SU-DHL-6 (cell line): ENCODE measurements at regions not wholly inside any gene's neighbourhood (a gene's known extent, or its start where the extent isn't known, plus 50 kb on each side); places are given as distances from the start of the nearest gene placed in this dataset.
A peak's percentile ranks its signal among the peaks of the same experiment; 100 is the strongest.

Experiments used
- H2AFZ ChIP-seq: fragments of 200-600 bp; sonication (generic); 2 replicates; pipeline ENCODE4 v1.6.1; 2014; ENCODE audit warnings: low read depth, mild to moderate bottlenecking, moderate library complexity, mixed read lengths, antibody characterized with exemption, low read length; ENCODE audit not compliant: severe bottlenecking
- H3F3A ChIP-seq: fragments of 200-600 bp; shearing (Covaris generic); 2 replicates; pipeline ENCODE4 v1.6.0; 2016; ENCODE audit warnings: antibody characterized with exemption, mild to moderate bottlenecking; ENCODE audit not compliant: insufficient read depth
- H3K27ac ChIP-seq: fragments of 200-600 bp; sonication (generic); 2 replicates; pipeline ENCODE4 v1.5.1; 2016; ENCODE audit warnings: low read depth, mild to moderate bottlenecking, low read length, moderate library complexity, mixed read lengths
- H3K27me3 ChIP-seq: fragments of 200-600 bp; sonication (generic), shearing (Covaris generic); 2 replicates; pipeline ENCODE4 v1.6.0; 2014; ENCODE audit warnings: mild to moderate bottlenecking, low read length
- H3K36me3 ChIP-seq: fragments of 200-600 bp; sonication (generic); 2 replicates; pipeline ENCODE4 v1.6.1; 2014; ENCODE audit warnings: mild to moderate bottlenecking, low read length, mixed read lengths
- H3K4me2 ChIP-seq: fragments of 300-600, 200-600 bp; shearing (Covaris generic), sonication (generic); 2 replicates; pipeline ENCODE4 v1.6.0; 2014; ENCODE audit warnings: low read length, low read depth, mild to moderate bottlenecking; ENCODE audit not compliant: poor library complexity, severe bottlenecking
- H3K4me3 ChIP-seq: fragments of 200-600 bp; sonication (generic); 2 replicates; pipeline ENCODE4 v1.5.1; 2014; ENCODE audit warnings: antibody characterized with exemption, low read length, mild to moderate bottlenecking, mixed read lengths; ENCODE audit not compliant: insufficient read depth, poor library complexity, severe bottlenecking
- H3K79me2 ChIP-seq: fragments of 200-600 bp; sonication (generic); 2 replicates; pipeline ENCODE4 v1.6.1; 2014; ENCODE audit warnings: mild to moderate bottlenecking, low read length, moderate library complexity; ENCODE audit not compliant: insufficient read depth
- H3K9ac ChIP-seq: fragments of 200-600 bp; sonication (generic); 2 replicates; pipeline ENCODE4 v1.7.0; 2014; ENCODE audit warnings: mild to moderate bottlenecking, low read length
- H3K9me2 ChIP-seq: fragments of 200-600 bp; sonication (generic); replicated peaks from 2 replicates; pipeline ENCODE4 v1.6.1; 2014; ENCODE audit warnings: low read length; ENCODE audit not compliant: insufficient read depth
- H3K9me3 ChIP-seq: fragments of 200-600 bp; sonication (generic); 2 replicates; pipeline ENCODE4 v1.6.1; 2014; ENCODE audit warnings: low read length, mixed read lengths; ENCODE audit not compliant: insufficient read depth
- H4K20me1 ChIP-seq: fragments of 200-600 bp; sonication (generic); 2 replicates; pipeline ENCODE4 v1.6.1; 2014; ENCODE audit warnings: low read depth, mild to moderate bottlenecking, antibody characterized with exemption, low read length, moderate library complexity, mixed read lengths
- EZH2phosphoT487 ChIP-seq: fragments of 200-600 bp; sonication (generic), shearing (Covaris generic); conservative IDR thresholded peaks from 2 replicates; pipeline ENCODE4 v1.6.1; 2018; ENCODE audit warnings: mild to moderate bottlenecking, antibody characterized with exemption, low read length, moderate library complexity, mixed read lengths
- TF ChIP-seq, protein P1 (sequence below): fragments of 200-600 bp; sonication (generic); IDR thresholded peaks from one replicate; pipeline ENCODE4 v1.5.1; 2017; ENCODE audit warnings: antibody characterized with exemption, mild to moderate bottlenecking, low read length, moderate library complexity; ENCODE audit not compliant: insufficient read depth, poor library complexity, severe bottlenecking

- H3K9me3 ChIP-seq: no peaks in the 10 kb centered on the region
- H3K9ac ChIP-seq: peak overlapping the region; percentile 83
- H4K20me1 ChIP-seq: no peaks in the 10 kb centered on the region
- H3K9me2 ChIP-seq: no peaks in the 10 kb centered on the region
- peak overlapping the region; percentile 61 for H2AFZ ChIP-seq
- peak overlapping the region; percentile 95 for H3K27ac ChIP-seq
- no peaks in the 10 kb centered on the region for H3K36me3 ChIP-seq
- peaks cover 42% of the 10 kb centered on the region for H3F3A ChIP-seq
- no peaks in the 10 kb centered on the region for H3K27me3 ChIP-seq
- TF ChIP-seq, protein P1, sequence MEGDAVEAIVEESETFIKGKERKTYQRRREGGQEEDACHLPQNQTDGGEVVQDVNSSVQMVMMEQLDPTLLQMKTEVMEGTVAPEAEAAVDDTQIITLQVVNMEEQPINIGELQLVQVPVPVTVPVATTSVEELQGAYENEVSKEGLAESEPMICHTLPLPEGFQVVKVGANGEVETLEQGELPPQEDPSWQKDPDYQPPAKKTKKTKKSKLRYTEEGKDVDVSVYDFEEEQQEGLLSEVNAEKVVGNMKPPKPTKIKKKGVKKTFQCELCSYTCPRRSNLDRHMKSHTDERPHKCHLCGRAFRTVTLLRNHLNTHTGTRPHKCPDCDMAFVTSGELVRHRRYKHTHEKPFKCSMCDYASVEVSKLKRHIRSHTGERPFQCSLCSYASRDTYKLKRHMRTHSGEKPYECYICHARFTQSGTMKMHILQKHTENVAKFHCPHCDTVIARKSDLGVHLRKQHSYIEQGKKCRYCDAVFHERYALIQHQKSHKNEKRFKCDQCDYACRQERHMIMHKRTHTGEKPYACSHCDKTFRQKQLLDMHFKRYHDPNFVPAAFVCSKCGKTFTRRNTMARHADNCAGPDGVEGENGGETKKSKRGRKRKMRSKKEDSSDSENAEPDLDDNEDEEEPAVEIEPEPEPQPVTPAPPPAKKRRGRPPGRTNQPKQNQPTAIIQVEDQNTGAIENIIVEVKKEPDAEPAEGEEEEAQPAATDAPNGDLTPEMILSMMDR: no peak
- no peak for TF ChIP-seq EZH2phosphoT487
- H3K79me2 ChIP-seq: no peaks in the 10 kb centered on the region
- H3K4me3 ChIP-seq: peak overlapping the region; percentile 58
- peak overlapping the region; percentile 96 for H3K4me2 ChIP-seq
Observed at GRCh38 chr14:50001151-50001998, 108.5 kb downstream of the ARF6 start.

DNA sequence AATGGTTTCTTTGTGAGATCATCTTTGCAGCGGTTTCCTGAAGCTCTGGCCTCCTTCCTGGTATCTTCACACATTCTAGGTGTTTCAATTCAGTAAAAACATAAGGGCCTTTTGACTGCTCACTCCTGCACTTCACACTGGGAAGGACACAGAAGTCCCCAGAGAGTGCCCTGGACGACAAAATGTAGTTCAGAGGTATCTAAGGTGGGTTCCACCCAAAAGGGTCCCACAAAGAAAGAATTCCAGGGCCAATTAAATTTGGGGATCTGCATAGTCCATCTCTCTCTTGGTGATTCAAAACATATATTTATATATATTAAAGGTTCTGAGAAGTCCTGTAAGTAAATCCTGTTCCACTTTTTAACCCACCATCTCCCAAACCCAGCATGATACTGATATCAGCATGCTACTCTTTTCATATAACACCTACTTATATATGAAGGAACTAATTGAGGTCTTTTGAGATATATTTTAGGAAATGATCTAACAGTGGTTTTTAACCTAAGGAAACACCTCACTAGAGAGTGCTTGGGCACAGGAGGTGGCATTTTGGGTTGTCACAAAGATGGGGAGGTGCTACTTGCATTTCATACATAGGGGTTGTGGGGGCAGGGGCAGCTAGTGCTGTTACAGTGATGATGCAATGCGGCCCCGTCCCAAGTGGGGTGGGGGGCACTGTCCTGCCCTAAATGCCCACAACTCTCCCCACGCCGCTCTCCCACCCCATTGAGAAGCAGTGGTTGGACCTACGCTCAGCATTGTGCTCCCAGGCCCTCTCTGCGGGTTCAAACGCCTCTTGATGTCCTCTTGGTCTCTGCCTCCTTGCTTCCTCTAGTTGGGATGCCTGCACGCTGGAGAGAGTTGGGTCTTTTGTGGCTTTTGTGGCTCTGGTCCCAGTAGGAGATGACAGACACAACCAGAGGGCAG, 109.4 kb downstream of the ARF6 start:
- Histone ChIP-seq H3K4me3 (peak overlapping the region; percentile 52), H3K9ac (peak overlapping the region; percentile 83), H3K27ac (peak overlapping the region; percentile 95), H3K9me3 (no peaks in the 10 kb centered on the region), H3K27me3 (no peaks in the 10 kb centered on the region), H4K20me1 (no peaks in the 10 kb centered on the region), H2AFZ (peak overlapping the region; percentile 71), H3K4me2 (peak overlapping the region; percentile 90), H3F3A (peaks cover 42% of the 10 kb centered on the region), H3K36me3 (no peaks in the 10 kb centered on the region), H3K9me2 (no peaks in the 10 kb centered on the region), H3K79me2 (no peaks in the 10 kb centered on the region)
- no peak for TF ChIP-seq EZH2phosphoT487
- TF ChIP-seq, protein P1: no peak

DNA sequence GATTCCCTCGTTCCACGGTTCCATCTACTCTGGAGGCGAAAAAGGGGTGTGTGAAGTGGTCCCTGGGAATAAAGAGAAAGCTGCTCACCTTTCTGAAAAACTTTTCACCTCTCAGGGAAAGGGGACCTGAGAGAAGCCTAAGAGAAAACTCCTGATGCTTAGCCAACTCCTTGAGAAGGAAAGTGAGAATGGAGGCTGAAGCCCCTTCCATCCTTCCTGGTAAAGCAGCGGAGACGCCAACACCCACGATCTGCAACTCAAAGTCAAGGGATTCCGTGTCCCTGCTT, 110.0 kb downstream of the ARF6 start:
- no peaks in the 10 kb centered on the region for H4K20me1 ChIP-seq
- peak overlapping the region; percentile 83 for H3K9ac ChIP-seq
- H3F3A ChIP-seq: peaks cover 42% of the 10 kb centered on the region
- TF ChIP-seq, protein P1: no peak
- TF ChIP-seq EZH2phosphoT487: no peak
- H2AFZ ChIP-seq: peak overlapping the region; percentile 71
- peak overlapping the region; percentile 52 for H3K4me3 ChIP-seq
- H3K27ac ChIP-seq: peak overlapping the region; percentile 95
- H3K27me3 ChIP-seq: no peaks in the 10 kb centered on the region
- H3K9me2 ChIP-seq: no peaks in the 10 kb centered on the region
- peak overlapping the region; percentile 90 for H3K4me2 ChIP-seq
- no peaks in the 10 kb centered on the region for H3K79me2 ChIP-seq
- H3K36me3 ChIP-seq: no peaks in the 10 kb centered on the region
- no peaks in the 10 kb centered on the region for H3K9me3 ChIP-seq
